NB4 (cell line): ENCODE measurements at regions not wholly inside any gene's neighbourhood (a gene's known extent, or its start where the extent isn't known, plus 50 kb on each side); places are given as distances from the start of the nearest gene placed in this dataset.

Source experiments
- DNase-seq: peaks from one replicate; pipeline ENCODE4 v3.0.0; 2010; ENCODE audit warnings: low read depth
- H3K4me3 ChIP-seq: one replicate; pipeline ENCODE4 v1.5.1; 2011; ENCODE audit warnings: mild to moderate bottlenecking, low read depth, low read length, moderate library complexity
- CTCF ChIP-seq: IDR thresholded peaks from one replicate; pipeline ENCODE4 v1.5.1; 2012; ENCODE audit warnings: low read depth, low read length
- MAX ChIP-seq: IDR thresholded peaks from 2 replicates; pipeline ENCODE4 v1.6.1; 2011; ENCODE audit warnings: low read depth, low read length
- MYC ChIP-seq: IDR thresholded peaks from 2 replicates; pipeline ENCODE4 v1.6.1; 2011; ENCODE audit warnings: low read depth, low read length
- POLR2A ChIP-seq: IDR thresholded peaks from 2 replicates; pipeline ENCODE4 v1.6.1; 2011; ENCODE audit warnings: mild to moderate bottlenecking; ENCODE audit not compliant: insufficient read length; ENCODE audit errors: extremely low read depth

- H3K4me3 ChIP-seq, result no peak overlapping the region
- DNase-seq, result no peak
- TF ChIP-seq POLR2A (no peak), CTCF (no peak), MAX (no peak), MYC (no peak)
These were observed 350.0 kb upstream of the KLHL29 start for GRCh38 chr2:23034996-23035395.

GRCh38 chr2:23036629-23037028 is 348.4 kb upstream of the KLHL29 start:
- no peak for TF ChIP-seq MYC
- TF ChIP-seq MAX, result no peak
- no peak for TF ChIP-seq POLR2A
- TF ChIP-seq CTCF, result no peak
- no peak for DNase-seq
- no peak overlapping the region for H3K4me3 ChIP-seq

GRCh38 chr2:23037596-23037995 is 347.4 kb upstream of the KLHL29 start:
- no peak for DNase-seq
- TF ChIP-seq MAX, result no peak

GRCh38 chr2:23041443-23041842 is 343.5 kb upstream of the KLHL29 start:
- H3K4me3 ChIP-seq, result no peak overlapping the region
- TF ChIP-seq MYC, result no peak
- DNase-seq, result no peak

More at GRCh38 chr2:23037596-23037995, 347.4 kb upstream of the KLHL29 start:
- no peak overlapping the region for H3K4me3 ChIP-seq

- H3K4me3 ChIP-seq, result no peak overlapping the region
- no peak for DNase-seq
- TF ChIP-seq CTCF (no peak), MAX (no peak), MYC (no peak), POLR2A (no peak)
These were observed 342.6 kb upstream of the KLHL29 start for GRCh38 chr2:23042216-23042906.

GRCh38 chr2:23050388-23050787 is 334.6 kb upstream of the KLHL29 start:
- no peak for TF ChIP-seq POLR2A
- no peak for TF ChIP-seq MYC
- no peak for TF ChIP-seq CTCF
- no peak for TF ChIP-seq MAX
- DNase-seq, result no peak
- no peak overlapping the region for H3K4me3 ChIP-seq

GRCh38 chr2:23053601-23054000 is 331.4 kb upstream of the KLHL29 start:
- TF ChIP-seq POLR2A, result no peak
- TF ChIP-seq MYC, result no peak
- TF ChIP-seq CTCF, result no peak
- TF ChIP-seq MAX, result no peak
- H3K4me3 ChIP-seq, result no peak overlapping the region
- no peak for DNase-seq
